Stomach (tissue), 8 donors: ENCODE measurements at regions not wholly inside any gene's neighbourhood (a gene's known extent, or its start where the extent isn't known, plus 50 kb on each side); places are given as distances from the start of the nearest gene placed in this dataset.

Experiments
- DNase-seq, 2 donors: peaks; one replicate each; pipeline versions ENCODE4 v3.0.0 to v3.0.0-alpha.2; 2013 to 2019
- H3K27ac ChIP-seq, 5 donors: fragments of 200-600 bp in 4 of 5; sonication (generic) in 4 of 5; one replicate each; pipeline ENCODE4 v1.5.1; 2013 to 2019; ENCODE audit warnings: mild to moderate bottlenecking in 1 of 5, moderate library complexity in 1 of 5
- H3K27me3 ChIP-seq, 3 donors: fragments of 200-600 bp; sonication (generic); one replicate each; pipeline ENCODE4 v1.5.1; 2017 to 2019; ENCODE audit warnings: mixed run types in 1 of 3
- H3K36me3 ChIP-seq, 4 donors: fragments of 200-600 bp; sonication (generic); 1 replicate in 3 of 4; 2 replicates in 1 of 4; pipeline ENCODE4 v1.5.1; 2016 to 2019
- H3K4me1 ChIP-seq, 4 donors: fragments of 200-600 bp; sonication (generic); one replicate each; pipeline ENCODE4 v1.5.1; 2016 to 2019
- H3K4me3 ChIP-seq, 4 donors: fragments of 200-600 bp; sonication (generic) in 3 of 4; one replicate each; pipeline ENCODE4 v1.5.1; 2016 to 2019; ENCODE audit warnings: mild to moderate bottlenecking in 1 of 4
- H3K9me3 ChIP-seq, 4 donors: fragments of 200-600 bp; sonication (generic); one replicate each; pipeline ENCODE4 v1.5.1; 2016 to 2019
- CTCF ChIP-seq, 7 experiments: fragments of 450-650 bp in 4 of 7; fragments of 200-600 bp in 3 of 7; sonication (generic) in 3 of 7; IDR thresholded peaks; one replicate each; pipeline ENCODE4 v1.5.1; 2016 to 2019; ENCODE audit warnings: antibody characterized with exemption in 7 of 7, control low read depth in 2 of 7, mild to moderate bottlenecking in 1 of 7
- EP300 ChIP-seq: sonication (generic); formaldehyde crosslinking; IDR thresholded peaks from one replicate; pipeline ENCODE4 v1.6.1; 2017; ENCODE audit warnings: antibody characterized with exemption
- POLR2A ChIP-seq, 4 donors: fragments of 450-650 bp; IDR thresholded peaks; one replicate each; pipeline ENCODE4 v1.6.1; 2016; ENCODE audit warnings: antibody characterized with exemption in 4 of 4, control low read depth in 2 of 4, mild to moderate bottlenecking in 1 of 4, moderate library complexity in 1 of 4
- POLR2AphosphoS5 ChIP-seq, 3 donors: sonication (generic); formaldehyde crosslinking; IDR thresholded peaks; one replicate each; pipeline ENCODE4 v1.6.1; 2016; ENCODE audit warnings: antibody characterized with exemption in 3 of 3
- WGBS, 5 donors: extraction: QIAGEN DNeasy Blood & Tissue Kit in 3 of 5; methylation state at CpG; one replicate each; pipeline versions ENCODE4 v1.1.5 to v1.1.7; 2013 to 2018; 5-methylcytosine and 5-hydroxymethylcytosine counted together
- intact Hi-C: fragments of 100-400 bp; cut with DNase I; formaldehyde crosslinking; loops from one replicate; pipeline ENCODE4 v1.15.1; 2023; ENCODE audit warnings: low total_unique reads
- donor health status: healthy with polysubstance abuse.
- donor health status: Bipolar disorder and iron deficiency.
- donor health status: healthy.

DNA sequence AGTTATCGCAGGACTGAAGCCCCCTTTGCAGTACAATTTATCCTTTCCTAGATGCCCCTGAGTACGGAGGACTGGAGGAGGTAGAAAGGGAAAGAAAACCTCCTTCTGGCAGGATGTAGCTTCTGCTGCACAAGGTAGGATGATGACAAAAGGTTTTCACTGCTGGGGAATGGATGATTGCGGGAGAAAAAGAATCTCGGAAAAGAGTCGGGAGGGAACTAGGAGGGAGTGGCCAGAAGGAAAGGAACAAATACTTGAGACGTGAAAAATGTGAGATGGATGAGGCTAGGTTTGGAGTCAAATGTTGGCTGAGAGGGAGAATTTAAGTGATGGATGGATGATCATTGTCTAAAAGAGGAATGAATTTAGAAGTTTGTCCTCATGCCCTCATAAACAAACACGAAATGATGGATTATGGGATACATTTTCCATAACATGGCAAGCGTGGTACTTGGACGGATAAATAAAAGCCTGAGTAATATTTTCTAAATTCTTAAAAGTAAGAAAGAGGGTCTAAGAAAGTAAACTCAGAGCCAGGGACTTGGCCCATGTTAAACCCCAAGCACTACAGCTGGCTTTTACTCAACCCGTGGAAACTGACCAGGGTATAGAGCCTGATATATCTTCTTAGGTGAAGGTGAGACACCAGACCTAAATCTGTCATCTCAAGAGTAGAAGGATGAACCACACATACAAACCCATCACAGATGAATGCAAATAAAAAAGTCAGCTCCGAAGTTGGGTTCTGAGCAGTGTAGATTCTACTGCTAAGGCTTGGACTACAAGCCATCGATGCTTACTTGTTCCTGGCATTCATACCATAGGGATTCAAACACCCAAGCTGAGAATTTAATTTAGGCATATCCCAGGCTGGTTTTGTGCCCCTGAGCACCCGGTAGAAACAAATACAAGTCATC lies 72.4 kb downstream of the HFE start:
- Histone ChIP-seq H3K27ac (peak overlapping the region; percentile 95 to 100 (median 97)), H3K4me1 (peaks cover 16 to 46% (median 30%) of the 10 kb centered on the region in 4 donors), H3K36me3 (peaks cover 0 to 13% (median 3%) of the 10 kb centered on the region in 4 donors), H3K9me3 (no peaks in the 10 kb centered on the region), H3K27me3 (no peaks in the 10 kb centered on the region), H3K4me3 (peak overlapping the region; percentile 51 to 90 (median 67))
- peak in 1 of 2 donors; percentile 78 for DNase-seq
- intact Hi-C loops, result no loop called here
- TF ChIP-seq CTCF (IDR thresholded peaks at IDR 0.05) (no peak), POLR2AphosphoS5 (IDR thresholded peaks at IDR 0.05) (peak in 1 of 3 donors; percentile 30), EP300 (no peak), POLR2A (IDR thresholded peaks at IDR 0.05) (peak in 1 of 4 donors; percentile 78)
- 9 to 14% (median 11%) methylated on average over 13 of the region's 13 CpGs for WGBS, 5 donors

DNA sequence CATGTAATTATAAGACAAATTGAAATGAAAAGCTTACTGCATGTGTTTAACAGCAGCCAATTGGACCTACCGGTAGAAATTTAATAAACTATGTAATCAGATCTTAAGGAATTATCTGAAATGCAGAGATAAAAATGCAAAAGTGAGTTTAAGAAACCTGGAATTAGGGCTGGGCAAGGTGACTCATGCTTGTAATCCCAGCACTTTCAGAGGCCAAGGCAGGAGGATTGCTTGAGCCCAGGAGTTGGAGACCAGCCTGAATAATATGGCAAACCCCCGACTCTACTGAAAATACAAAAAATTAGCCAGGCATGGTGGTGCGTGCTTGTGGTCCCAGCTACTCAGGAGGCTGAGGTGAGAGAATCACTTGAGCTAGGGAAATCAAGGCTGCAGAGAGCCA lies 74.1 kb downstream of the HFE start:
- H3K4me3 ChIP-seq, result no peak overlapping the region

DNA sequence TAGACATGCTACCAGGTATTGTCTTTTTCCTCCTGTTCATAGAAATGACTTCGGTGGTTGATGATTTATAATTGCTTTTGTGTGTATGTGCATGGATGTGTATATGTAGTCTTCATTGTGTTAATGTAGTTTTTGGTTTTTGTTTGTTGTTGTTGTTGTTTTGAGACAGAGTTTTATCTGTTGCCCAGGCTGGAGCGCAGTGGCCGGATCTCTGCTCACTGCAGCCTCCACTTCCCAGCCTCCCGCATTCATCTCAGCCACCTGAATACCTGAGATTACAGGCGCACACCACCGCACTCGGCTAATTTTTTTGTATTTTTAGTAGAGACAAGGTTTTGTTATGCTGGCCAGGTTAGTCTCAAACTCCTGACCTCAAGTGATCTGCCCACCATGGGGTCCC lies 75.2 kb downstream of the HFE start:
- 77 to 87% (median 84%) methylated on average over 7 of the region's 7 CpGs for WGBS, 5 donors

More for the DNA sequence above, 74.1 kb downstream of the HFE start:
- peaks cover 16 to 39% (median 26%) of the 10 kb centered on the region in 4 donors for H3K4me1 ChIP-seq
- intact Hi-C loops, result no loop called here
- H3K27me3 ChIP-seq, result no peaks in the 10 kb centered on the region
- DNase-seq, result no peak
- H3K36me3 ChIP-seq, result peaks cover 0 to 14% (median 6%) of the 10 kb centered on the region in 4 donors
- TF ChIP-seq EP300 (no peak), CTCF (IDR thresholded peaks at IDR 0.05) (no peak), POLR2A (IDR thresholded peaks at IDR 0.05) (no peak), POLR2AphosphoS5 (IDR thresholded peaks at IDR 0.05) (no peak)
- H3K27ac ChIP-seq, result no peak overlapping the region
- H3K9me3 ChIP-seq, result no peaks in the 10 kb centered on the region
- WGBS, 5 donors, result 72 to 77% (median 75%) methylated on average over 3 of the region's 3 CpGs

More for the DNA sequence above, 75.2 kb downstream of the HFE start:
- no peaks in the 10 kb centered on the region for H3K27me3 ChIP-seq
- H3K27ac ChIP-seq, result peak overlapping the region in 1 of 5 donors; percentile 75
- H3K4me3 ChIP-seq, result no peak overlapping the region
- DNase-seq, result no peak
- TF ChIP-seq POLR2A (IDR thresholded peaks at IDR 0.05), result no peak
- TF ChIP-seq CTCF (IDR thresholded peaks at IDR 0.05), result no peak
- TF ChIP-seq EP300, result no peak
- TF ChIP-seq POLR2AphosphoS5 (IDR thresholded peaks at IDR 0.05), result no peak
- peaks cover 16 to 32% (median 20%) of the 10 kb centered on the region in 4 donors for H3K4me1 ChIP-seq
- no peaks in the 10 kb centered on the region for H3K9me3 ChIP-seq
- peaks cover 0 to 14% (median 6%) of the 10 kb centered on the region in 4 donors for H3K36me3 ChIP-seq
- intact Hi-C loops, result no loop called here
